GM13977 (cell line): ENCODE measurements at regions not wholly inside any gene's neighbourhood (a gene's known extent, or its start where the extent isn't known, plus 50 kb on each side); places are given as distances from the start of the nearest gene placed in this dataset.

Experiments
- DNase-seq: peaks from one replicate; pipeline ENCODE4 v3.0.0; 2012; ENCODE audit warnings: low spot score
- CTCF ChIP-seq: IDR thresholded peaks from 2 replicates; pipeline ENCODE4 v1.5.1; 2012; ENCODE audit warnings: mild to moderate bottlenecking, control low read depth; ENCODE audit not compliant: insufficient read depth; ENCODE audit errors: extremely low read depth, missing control alignments
- in situ Hi-C: fragments of 300-500 bp; cut with MboI; formaldehyde crosslinking; loops from one replicate; pipeline ENCODE4 v1.12.0; 2022; ENCODE audit warnings: low sequenced_read_pairs, low pct_unique_long_range_greater_than_20kb, mixed read lengths, inconsistent platforms; ENCODE audit not compliant: unreplicated experiment

- DNase-seq, result no peak
- no peak for TF ChIP-seq CTCF
- in situ Hi-C loops, result no loop called here
Measured at GRCh38 chr1:172915271-172915670, 135.5 kb downstream of the TNFSF18 start.

GRCh38 chr1:172916116-172916515 lies 134.6 kb downstream of the TNFSF18 start:
- DNase-seq, result no peak
- in situ Hi-C loops, result no loop called here
- TF ChIP-seq CTCF, result no peak

- in situ Hi-C loops, result no loop called here
- no peak for TF ChIP-seq CTCF
- DNase-seq, result no peak
Measured at GRCh38 chr1:172917972-172918371, 132.8 kb downstream of the TNFSF18 start.

- no peak for DNase-seq
- in situ Hi-C loops, result no loop called here
- TF ChIP-seq CTCF, result no peak
Measured at GRCh38 chr1:172918478-172918877, 132.3 kb downstream of the TNFSF18 start.

- no peak for DNase-seq
- in situ Hi-C loops, result no loop called here
- TF ChIP-seq CTCF, result no peak
Measured at GRCh38 chr1:172926070-172926469, 124.7 kb downstream of the TNFSF18 start.

GRCh38 chr1:172928412-172928811 lies 122.3 kb downstream of the TNFSF18 start:
- no peak for TF ChIP-seq CTCF
- DNase-seq, result no peak
- in situ Hi-C loops, result no loop called here

GRCh38 chr1:172929006-172929405 lies 121.7 kb downstream of the TNFSF18 start:
- TF ChIP-seq CTCF, result no peak
- in situ Hi-C loops, result no loop called here
- no peak for DNase-seq
